CD14-positive monocyte (primary cell): ENCODE measurements at regions not wholly inside any gene's neighbourhood (a gene's known extent, or its start where the extent isn't known, plus 50 kb on each side); places are given as distances from the start of the nearest gene placed in this dataset.

ENCODE experiments used
- DNase-seq, 3 donors: peaks; one replicate each; pipeline ENCODE4 v3.0.0-alpha.2; 2011 to 2022
- H2AFZ ChIP-seq: 2 replicates; pipeline ENCODE4 v1.6.0; 2012; ENCODE audit warnings: mild to moderate bottlenecking, low read depth, low read length, inconsistent platforms; ENCODE audit not compliant: insufficient read depth, poor library complexity, severe bottlenecking
- H3K27ac ChIP-seq, 2 donors: 1 replicate in 1 of 2; 2 replicates in 1 of 2; pipeline ENCODE4 v1.5.1; 2012 to 2013; ENCODE audit warnings: low read length in 2 of 2, control low read depth in 1 of 2, inconsistent platforms in 1 of 2, low read depth in 1 of 2, mild to moderate bottlenecking in 1 of 2
- H3K27me3 ChIP-seq, 2 donors: one replicate each; pipeline versions ENCODE4 v1.6.0 to v1.6.1; 2011 to 2013; ENCODE audit warnings: low read length in 2 of 2; ENCODE audit not compliant: control insufficient read depth in 2 of 2, insufficient read depth in 2 of 2
- H3K36me3 ChIP-seq, 2 donors: replicated peaks in 1 of 2; 1 replicate in 1 of 2; 2 replicates in 1 of 2; pipeline versions ENCODE4 v1.5.1 to v1.6.1; 2012 to 2013; ENCODE audit warnings: low read length in 2 of 2, control low read depth in 1 of 2, inconsistent platforms in 1 of 2, mild to moderate bottlenecking in 1 of 2; ENCODE audit not compliant: insufficient read depth in 2 of 2, control insufficient read depth in 1 of 2
- H3K4me1 ChIP-seq, 2 donors: 1 replicate in 1 of 2; 2 replicates in 1 of 2; pipeline versions ENCODE4 v1.5.1 to v1.6.1; 2012 to 2013; ENCODE audit warnings: low read length in 2 of 2, control low read depth in 1 of 2, inconsistent platforms in 1 of 2, mild to moderate bottlenecking in 1 of 2, moderate library complexity in 1 of 2; ENCODE audit not compliant: insufficient read depth in 2 of 2, control insufficient read depth in 1 of 2
- H3K4me2 ChIP-seq: replicated peaks from 2 replicates; pipeline ENCODE3; 2012; ENCODE audit warnings: low read length, moderate library complexity, mild to moderate bottlenecking; ENCODE audit not compliant: poor library complexity, severe bottlenecking; ENCODE audit errors: extremely low read depth
- H3K4me3 ChIP-seq, 3 experiments: fragments of 200-600 bp in 1 of 3; sonication (generic) in 1 of 3; replicated peaks in 1 of 3; 1 replicate in 2 of 3; 2 replicates in 1 of 3; pipeline ENCODE4 v1.5.1; 2011 to 2013; ENCODE audit warnings: low read length in 3 of 3, mild to moderate bottlenecking in 3 of 3, control low read depth in 2 of 3, low read depth in 2 of 3, inconsistent platforms in 1 of 3, moderate library complexity in 1 of 3
- H3K79me2 ChIP-seq: 2 replicates; pipeline ENCODE4 v1.6.0; 2012; ENCODE audit warnings: mild to moderate bottlenecking, control low read depth, inconsistent platforms, low read length, moderate library complexity; ENCODE audit not compliant: insufficient read depth
- H3K9ac ChIP-seq: 2 replicates; pipeline ENCODE4 v1.6.0; 2017; ENCODE audit warnings: low read length, mild to moderate bottlenecking; ENCODE audit not compliant: insufficient read depth, poor library complexity, severe bottlenecking
- H3K9me3 ChIP-seq, 2 donors: replicated peaks in 1 of 2; 1 replicate in 1 of 2; 2 replicates in 1 of 2; pipeline versions ENCODE4 v1.5.1 to v1.6.1; 2012 to 2013; ENCODE audit warnings: low read length in 2 of 2, control low read depth in 1 of 2; ENCODE audit not compliant: control insufficient read depth in 1 of 2, insufficient read depth in 1 of 2
- H4K20me1 ChIP-seq: 2 replicates; pipeline ENCODE4 v1.6.0; 2012; ENCODE audit warnings: mild to moderate bottlenecking, low read length, control low read depth, moderate library complexity; ENCODE audit not compliant: insufficient read depth
- H3K27ac Mint-ChIP-seq, 7 donors: one replicate each; pipeline ENCODE4 v1.8.0; 2020; ENCODE audit warnings: mild to moderate bottlenecking in 7 of 7, mixed read lengths in 7 of 7, moderate library complexity in 6 of 7, inconsistent platforms in 2 of 7
- H3K27me3 Mint-ChIP-seq, 3 donors: one replicate each; pipeline ENCODE4 v1.8.0; 2021 to 2022; ENCODE audit warnings: low read depth in 3 of 3, mild to moderate bottlenecking in 3 of 3, mixed read lengths in 3 of 3, moderate library complexity in 3 of 3, inconsistent platforms in 1 of 3
- H3K36me3 Mint-ChIP-seq, 2 donors: one replicate each; pipeline ENCODE4 v1.8.0; 2020; ENCODE audit warnings: mixed read lengths in 2 of 2, inconsistent platforms in 1 of 2, mild to moderate bottlenecking in 1 of 2
- H3K4me1 Mint-ChIP-seq: one replicate; pipeline ENCODE4 v1.8.0; 2020; ENCODE audit warnings: mild to moderate bottlenecking, mixed read lengths
- H3K4me3 Mint-ChIP-seq, 2 donors: one replicate each; pipeline ENCODE4 v1.8.0; 2020; ENCODE audit warnings: mild to moderate bottlenecking in 2 of 2, mixed read lengths in 2 of 2, moderate library complexity in 1 of 2
- H3K9me3 Mint-ChIP-seq, 7 donors: one replicate each; pipeline ENCODE4 v1.8.0; 2020 to 2022; ENCODE audit warnings: mixed read lengths in 7 of 7, mild to moderate bottlenecking in 6 of 7, moderate library complexity in 6 of 7, inconsistent platforms in 2 of 7
- CTCF ChIP-seq: fragments of 200-600 bp; IDR thresholded peaks from one replicate; pipeline ENCODE4 v1.8.0; 2022; ENCODE audit warnings: antibody characterized with exemption, mild to moderate bottlenecking
- WGBS: methylation state at CpG from one replicate; pipeline ENCODE4 v1.1.5; 2013; ENCODE audit warnings: missing lambda C conversion rate; ENCODE audit not compliant: insufficient coverage; 5-methylcytosine and 5-hydroxymethylcytosine counted together
- intact Hi-C, 2 donors: fragments of 100-400 bp; cut with micrococcal nuclease; formaldehyde crosslinking; loops; one replicate each; pipeline versions ENCODE4 v1.15.0 to v1.15.1; 2023

- H3K27me3 Mint-ChIP-seq, result no peaks in the 10 kb centered on the region
- H4K20me1 ChIP-seq, result no peaks in the 10 kb centered on the region
- DNase-seq, result no peak
- no peak overlapping the region for H3K27ac Mint-ChIP-seq
- no peaks in the 10 kb centered on the region for H3K27me3 ChIP-seq
- H3K27ac ChIP-seq, result no peak overlapping the region
- H3K4me1 ChIP-seq, result no peaks in the 10 kb centered on the region
- WGBS, result 48% methylated on average over 2 of the region's 2 CpGs
- H2AFZ ChIP-seq, result no peak overlapping the region
- H3K9me3 ChIP-seq, result no peaks in the 10 kb centered on the region
- intact Hi-C loops, result no loop called here
- no peak for TF ChIP-seq CTCF
- H3K4me3 Mint-ChIP-seq, result no peak overlapping the region
- no peak overlapping the region for H3K4me3 ChIP-seq
- no peaks in the 10 kb centered on the region for H3K4me1 Mint-ChIP-seq
- no peaks in the 10 kb centered on the region for H3K36me3 Mint-ChIP-seq
- peaks cover 0 to 11% (median 2%) of the 10 kb centered on the region in 7 donors for H3K9me3 Mint-ChIP-seq
- no peak overlapping the region for H3K4me2 ChIP-seq
- H3K79me2 ChIP-seq, result no peaks in the 10 kb centered on the region
- no peaks in the 10 kb centered on the region for H3K36me3 ChIP-seq
- H3K9ac ChIP-seq, result no peak overlapping the region
These were observed 177.1 kb downstream of the DMAC1 start for GRCh38 chr9:7622481-7622880.

- intact Hi-C loops, result no loop called here
- no peaks in the 10 kb centered on the region for H3K27me3 Mint-ChIP-seq
- Histone ChIP-seq H3K9ac (no peak overlapping the region), H3K4me2 (no peak overlapping the region), H4K20me1 (no peaks in the 10 kb centered on the region), H3K27ac (no peak overlapping the region), H3K9me3 (no peaks in the 10 kb centered on the region), H3K4me3 (no peak overlapping the region), H2AFZ (no peak overlapping the region), H3K79me2 (no peaks in the 10 kb centered on the region), H3K36me3 (no peaks in the 10 kb centered on the region), H3K4me1 (no peaks in the 10 kb centered on the region), H3K27me3 (no peaks in the 10 kb centered on the region)
- no CpG with 5 or more reads among the region's 1 CpG for WGBS
- no peaks in the 10 kb centered on the region for H3K4me1 Mint-ChIP-seq
- H3K4me3 Mint-ChIP-seq, result no peak overlapping the region
- no peaks in the 10 kb centered on the region for H3K36me3 Mint-ChIP-seq
- H3K27ac Mint-ChIP-seq, result no peak overlapping the region
- DNase-seq, result no peak
- no peak for TF ChIP-seq CTCF
- H3K9me3 Mint-ChIP-seq, result peaks cover 0 to 4% (median 2%) of the 10 kb centered on the region in 7 donors
These were observed 184.2 kb downstream of the DMAC1 start for GRCh38 chr9:7615344-7615743.
